SW480 (cell line): ENCODE measurements at regions not wholly inside any gene's neighbourhood (a gene's known extent, or its start where the extent isn't known, plus 50 kb on each side); places are given as distances from the start of the nearest gene placed in this dataset.

Experiments used
- DNase-seq: peaks from one replicate; pipeline ENCODE4 v3.0.0-alpha.2; 2016; ENCODE audit warnings: low spot score

DNA sequence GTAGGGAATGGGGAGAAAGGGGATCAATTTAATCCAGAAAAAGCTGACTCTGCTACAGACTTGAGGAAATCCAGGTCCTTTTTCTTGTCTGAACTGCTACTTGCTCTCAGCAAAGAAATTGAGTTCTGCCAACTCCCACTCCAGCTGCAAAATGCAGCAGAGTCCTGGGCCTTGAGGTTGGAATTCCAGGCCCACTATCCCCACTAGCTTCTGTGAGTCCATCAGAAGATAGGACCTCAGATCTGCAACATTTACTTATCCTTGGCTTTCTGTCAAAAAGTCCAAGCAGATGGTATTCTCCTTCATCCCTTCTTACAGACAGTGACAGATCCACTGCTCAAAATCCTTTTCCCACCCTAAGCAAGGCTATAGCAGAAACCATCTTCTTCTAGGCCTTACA is 219.2 kb downstream of the ARHGAP12 start:
- DNase-seq = no peak

GRCh38 chr10:31709028-31709427 is 219.6 kb downstream of the ARHGAP12 start:
- no peak for DNase-seq

GRCh38 chr10:31708474-31708873 is 220.2 kb downstream of the ARHGAP12 start:
- no peak for DNase-seq

DNA sequence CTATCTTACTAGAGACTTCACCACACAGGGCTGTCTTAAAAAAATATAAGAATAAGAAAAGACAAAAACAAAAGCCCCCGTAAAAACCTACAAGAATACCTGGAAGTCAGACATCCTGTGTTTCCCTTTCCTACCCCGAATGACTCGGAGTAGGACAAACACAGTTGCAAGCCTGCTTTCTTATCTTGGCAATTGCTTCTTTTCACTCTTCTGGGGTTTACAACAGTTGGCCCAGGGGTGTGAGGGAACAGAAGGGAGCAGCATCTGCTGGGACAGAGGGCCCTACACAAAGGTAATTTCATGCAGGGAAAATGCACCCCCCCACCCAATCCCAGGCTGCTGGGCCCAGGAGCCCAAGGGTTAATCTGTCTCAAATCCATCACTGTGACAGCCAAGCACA is 220.6 kb downstream of the ARHGAP12 start:
- DNase-seq = no peak

DNA sequence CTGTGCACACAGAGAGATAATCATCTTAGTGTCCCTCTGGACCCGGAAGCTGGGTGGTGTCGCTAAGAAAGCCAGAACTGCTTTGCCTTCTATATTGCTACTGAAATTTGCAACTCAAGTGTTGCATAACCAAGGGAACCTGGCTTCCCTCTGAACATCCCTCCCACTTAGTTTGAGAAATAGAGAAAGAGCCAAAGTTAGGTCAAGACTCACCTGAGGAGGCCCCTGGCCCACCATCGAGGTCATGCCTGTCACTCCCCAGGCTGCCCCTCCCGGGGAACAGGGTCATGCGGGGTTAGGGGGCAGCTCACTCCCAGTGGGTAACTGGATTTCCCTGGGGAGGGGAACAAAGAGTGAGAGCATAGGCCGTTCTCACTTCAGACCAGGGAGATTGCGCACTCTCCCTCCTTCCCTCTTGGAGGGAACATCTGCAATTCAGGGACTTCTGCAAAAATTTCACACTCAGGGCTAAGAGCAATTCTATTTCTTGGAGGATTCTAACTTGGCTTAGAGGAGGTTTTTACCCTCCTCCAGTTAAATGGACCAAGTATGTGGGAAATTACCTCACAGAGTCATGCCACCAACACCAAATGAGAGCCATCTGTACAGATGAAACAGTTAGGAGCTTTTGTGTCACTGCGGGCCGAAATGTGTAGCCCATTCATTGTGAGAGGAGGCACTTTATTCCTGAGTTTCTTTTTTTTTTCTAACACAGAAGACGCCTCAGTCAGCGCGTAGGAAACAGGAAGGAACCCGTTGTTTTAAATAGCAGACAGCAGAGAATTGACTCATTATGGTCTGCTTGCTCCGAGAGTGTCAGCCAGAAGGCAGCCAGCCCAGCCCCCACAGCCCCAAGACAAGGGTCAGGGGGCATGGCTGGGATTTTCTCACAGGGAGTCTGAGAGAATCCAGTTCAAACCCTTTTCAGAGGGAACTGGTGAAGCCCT is 221.3 kb downstream of the ARHGAP12 start:
- no peak for DNase-seq

DNA sequence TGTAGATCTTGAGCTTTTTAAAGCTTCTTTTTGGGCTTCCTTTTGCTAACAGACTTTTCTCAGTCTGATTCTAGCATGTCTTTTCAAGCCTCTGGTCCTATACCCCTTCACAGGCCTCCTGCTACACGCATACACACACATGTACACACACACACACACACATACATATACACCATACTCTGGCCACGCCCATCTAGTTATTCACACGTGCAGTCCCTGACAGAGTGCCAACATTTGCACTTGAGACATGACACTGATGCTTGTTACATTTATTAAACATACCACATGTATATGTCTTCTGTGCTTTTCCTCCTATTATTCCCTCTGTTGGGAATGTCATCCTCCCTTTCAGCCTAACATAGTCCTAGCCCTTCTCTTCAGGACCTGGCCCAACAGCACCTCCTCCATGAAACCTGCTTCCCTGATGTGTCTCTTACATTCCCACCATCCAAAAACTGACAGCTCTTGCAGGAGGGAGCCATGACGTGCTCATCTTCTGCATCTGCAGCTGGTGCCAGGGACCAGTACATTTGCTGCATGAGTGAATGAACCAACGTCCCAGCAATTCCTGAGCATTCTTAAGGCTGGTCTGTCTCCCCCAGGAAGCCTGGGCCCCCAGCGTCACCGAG is 222.1 kb downstream of the ARHGAP12 start:
- DNase-seq = no peak

DNA sequence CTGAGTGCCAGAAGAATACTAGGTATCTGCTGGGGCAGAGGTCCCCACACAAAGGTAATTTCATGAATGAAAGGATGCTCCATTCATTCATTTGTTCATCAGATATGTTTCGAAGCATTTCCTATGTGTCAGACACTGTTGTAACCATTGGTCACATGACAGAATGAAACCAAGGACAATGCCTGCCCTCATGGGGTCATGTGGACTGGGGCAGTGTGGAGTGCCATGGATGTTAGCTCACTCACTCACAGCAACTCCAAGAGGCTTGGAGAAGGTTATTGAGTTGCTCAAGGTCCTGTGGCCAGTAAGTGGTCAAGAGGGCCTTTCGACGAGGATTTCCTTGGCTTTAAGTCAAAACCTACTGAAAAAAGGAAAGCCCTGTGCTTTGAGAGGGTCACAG is 223.5 kb downstream of the ARHGAP12 start:
- no peak for DNase-seq

- DNase-seq = no peak
Observed at GRCh38 chr10:31704195-31704594, 224.4 kb downstream of the ARHGAP12 start.

GRCh38 chr10:31702954-31703353 is 225.7 kb downstream of the ARHGAP12 start:
- no peak for DNase-seq

GRCh38 chr10:31702005-31702404 is 226.6 kb downstream of the ARHGAP12 start:
- no peak for DNase-seq

- no peak for DNase-seq
Observed at GRCh38 chr10:31701546-31701945, 227.1 kb downstream of the ARHGAP12 start.

GRCh38 chr10:31700181-31700611 is 228.4 kb downstream of the ARHGAP12 start:
- no peak for DNase-seq

GRCh38 chr10:31698181-31698830 is 230.3 kb downstream of the ARHGAP12 start:
- no peak for DNase-seq

- DNase-seq = no peak
Observed at GRCh38 chr10:31697271-31698180, 231.1 kb downstream of the ARHGAP12 start.

DNA sequence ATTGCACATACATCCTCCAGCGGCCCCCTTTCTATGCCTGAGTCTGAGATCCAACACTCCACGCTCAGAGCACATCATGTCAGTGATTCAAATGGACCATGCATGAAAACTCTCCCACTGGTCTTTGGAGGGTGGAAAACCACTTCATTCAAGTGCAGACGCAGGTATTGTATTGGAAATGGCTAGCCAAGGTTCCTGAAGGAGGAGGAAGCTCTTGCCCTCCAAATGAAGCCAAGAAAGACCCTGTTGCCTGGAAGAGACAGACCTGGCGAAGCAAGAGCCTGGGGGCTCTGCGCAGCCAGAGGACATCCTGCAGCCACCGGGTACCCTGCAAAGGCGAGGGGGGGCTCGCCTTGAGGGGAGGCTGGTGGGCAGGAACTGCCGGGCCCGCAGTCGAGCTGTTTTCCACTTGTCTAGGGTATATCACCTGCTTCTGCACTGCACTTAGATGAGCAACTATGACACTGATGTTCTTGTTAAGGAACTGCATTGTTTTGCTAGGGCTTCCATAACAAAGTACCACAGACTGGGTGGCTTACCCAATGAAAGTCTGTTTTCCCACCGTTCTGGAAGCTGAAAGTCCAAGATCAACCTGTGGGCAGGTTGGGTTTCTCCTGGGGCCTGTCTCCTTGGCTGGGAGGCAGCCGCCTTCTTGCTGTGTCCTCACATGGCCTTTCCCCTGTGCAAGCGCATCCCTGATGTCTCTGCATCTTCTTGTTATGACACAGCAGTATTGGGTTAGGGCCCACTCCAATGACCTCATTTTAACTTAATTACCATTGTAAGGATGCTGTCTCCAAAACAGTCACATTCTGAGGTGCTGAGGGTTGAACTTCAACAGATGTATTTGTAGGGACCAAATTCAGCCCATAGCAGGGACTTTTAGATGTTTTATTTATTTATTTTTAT is 233.4 kb downstream of the ARHGAP12 start:
- DNase-seq = no peak

DNA sequence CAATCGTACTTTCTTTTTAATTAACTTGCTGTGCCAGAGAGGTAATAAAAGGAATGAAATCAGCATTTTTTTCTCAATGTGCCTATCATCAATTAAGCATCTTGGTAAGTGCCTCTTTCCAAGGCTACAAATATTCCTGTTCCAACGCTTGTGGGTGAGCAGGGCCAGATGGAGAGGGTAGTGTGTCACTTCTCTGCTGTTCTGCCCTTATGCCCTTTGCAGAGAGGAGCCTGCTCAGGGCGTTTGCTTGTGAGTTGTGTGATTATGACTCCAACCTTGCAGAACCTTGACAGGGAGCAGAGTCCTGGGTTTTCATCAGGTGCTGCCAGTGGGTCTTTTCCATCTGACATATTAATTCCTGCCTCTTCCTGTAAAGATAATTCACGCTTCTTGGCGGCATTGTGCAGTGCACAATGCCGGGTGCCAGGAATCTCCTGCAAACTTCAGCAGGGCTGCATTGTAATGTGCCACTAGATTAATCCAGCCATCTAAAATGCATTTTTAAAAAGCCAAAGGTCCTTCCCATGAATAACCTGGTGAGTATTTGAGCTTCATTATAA is 234.4 kb downstream of the ARHGAP12 start:
- no peak for DNase-seq

- DNase-seq = no peak
Observed at GRCh38 chr10:31693491-31693890, 235.1 kb downstream of the ARHGAP12 start.

- DNase-seq = no peak
Observed at GRCh38 chr10:31689233-31689632, 239.4 kb downstream of the ARHGAP12 start.

- DNase-seq = no peak
Observed at GRCh38 chr10:31687663-31688482, 240.8 kb downstream of the ARHGAP12 start.
